T-cell (primary cell): ENCODE measurements at regions not wholly inside any gene's neighbourhood (a gene's known extent, or its start where the extent isn't known, plus 50 kb on each side); places are given as distances from the start of the nearest gene placed in this dataset.

ENCODE experiments used
- ATAC-seq, 4 experiments: fragments of 200-7000 bp in 3 of 4; fragments of 150-1000 bp in 1 of 4; cut with Tn5 transposase; replicated peaks in 1 of 4; 1 replicate in 3 of 4; 2 replicates in 1 of 4; pipeline ENCODE4 v1.10.0; 2021; ENCODE audit warnings: moderate library complexity in 3 of 4, mild to moderate bottlenecking in 2 of 4, moderate number of reproducible peaks in 1 of 4
- CTCF ChIA-PET, 2 donors: fragments of 300-600 bp; sonication (Branson Sonifier 250); formaldehyde crosslinking; loops; one replicate each; lab custom pipeline; 2022; ENCODE audit warnings: antibody characterized with exemption in 2 of 2; lab: Charles Lee
- POLR2A ChIA-PET, 2 donors: fragments of 300-600 bp; sonication (Branson Sonifier 250); formaldehyde crosslinking; loops; one replicate each; lab custom pipeline; 2022; ENCODE audit warnings: antibody characterized with exemption in 2 of 2; lab: Charles Lee
- DNase-seq, 35 experiments: peaks; one replicate each; pipeline versions ENCODE4 v3.0.0 to v3.0.0-alpha.2; 2013 to 2023
- H3K27ac ChIP-seq: one replicate; pipeline ENCODE4 v1.5.1; 2013; ENCODE audit warnings: low read length
- H3K27me3 ChIP-seq, 2 experiments: replicated peaks in 1 of 2; 1 replicate in 1 of 2; 2 replicates in 1 of 2; pipeline versions ENCODE4 v1.6.1 to v1.7.0; 2013; ENCODE audit warnings: low read length in 1 of 2, mixed read lengths in 1 of 2; ENCODE audit not compliant: control insufficient read depth in 2 of 2, insufficient read depth in 2 of 2; ENCODE audit errors: extremely low read depth in 1 of 2
- H3K36me3 ChIP-seq, 2 donors: 1 replicate in 1 of 2; 2 replicates in 1 of 2; pipeline versions ENCODE4 v1.6.1 to v1.7.0; 2013; ENCODE audit warnings: low read length in 1 of 2; ENCODE audit not compliant: control insufficient read depth in 2 of 2, insufficient read depth in 1 of 2; ENCODE audit errors: extremely low read depth in 1 of 2
- H3K4me1 ChIP-seq, 2 experiments: 1 replicate in 1 of 2; 2 replicates in 1 of 2; pipeline versions ENCODE4 v1.6.1 to v1.7.0; 2013; ENCODE audit warnings: low read length in 2 of 2, mixed read lengths in 1 of 2; ENCODE audit not compliant: insufficient read depth in 2 of 2, control insufficient read depth in 1 of 2; ENCODE audit errors: extremely low read depth in 1 of 2
- H3K4me3 ChIP-seq, 2 donors: 1 replicate in 1 of 2; 2 replicates in 1 of 2; pipeline versions ENCODE4 v1.5.1 to v1.7.0; 2013; ENCODE audit warnings: mild to moderate bottlenecking in 2 of 2, low read length in 1 of 2, moderate library complexity in 1 of 2; ENCODE audit not compliant: control insufficient read depth in 1 of 2; ENCODE audit errors: extremely low read depth in 1 of 2
- H3K9me3 ChIP-seq: 2 replicates; pipeline ENCODE4 v1.7.0; 2013
- H3K27ac Mint-ChIP-seq, 2 donors: one replicate each; pipeline ENCODE4 v1.8.0; 2020 to 2021; ENCODE audit warnings: mild to moderate bottlenecking in 2 of 2, mixed read lengths in 2 of 2
- H3K27me3 Mint-ChIP-seq, 2 donors: one replicate each; pipeline ENCODE4 v1.8.0; 2021 to 2022; ENCODE audit warnings: mixed read lengths in 2 of 2
- H3K36me3 Mint-ChIP-seq: one replicate; pipeline ENCODE4 v1.8.0; 2021; ENCODE audit warnings: mixed read lengths
- H3K4me1 Mint-ChIP-seq, 3 donors: one replicate each; pipeline ENCODE4 v1.8.0; 2020 to 2022; ENCODE audit warnings: mixed read lengths in 3 of 3, mild to moderate bottlenecking in 1 of 3
- H3K4me3 Mint-ChIP-seq, 3 donors: one replicate each; pipeline ENCODE4 v1.8.0; 2020 to 2022; ENCODE audit warnings: mild to moderate bottlenecking in 3 of 3, mixed read lengths in 3 of 3, moderate library complexity in 3 of 3
- H3K9me3 Mint-ChIP-seq, 3 donors: one replicate each; pipeline ENCODE4 v1.8.0; 2020 to 2022; ENCODE audit warnings: mixed read lengths in 3 of 3
- WGBS: methylation state at CpG from one replicate; pipeline ENCODE4 v1.1.5; 2013; ENCODE audit warnings: missing lambda C conversion rate; ENCODE audit not compliant: insufficient coverage; 5-methylcytosine and 5-hydroxymethylcytosine counted together

- Mint-ChIP-seq H3K27me3 (no peaks in the 10 kb centered on the region), H3K27ac (no peak overlapping the region), H3K4me1 (peaks cover 0 to 6% (median 0%) of the 10 kb centered on the region in 3 donors), H3K9me3 (peaks cover 0 to 20% (median 6%) of the 10 kb centered on the region in 3 donors), H3K36me3 (no peaks in the 10 kb centered on the region), H3K4me3 (no peak overlapping the region)
- Histone ChIP-seq H3K4me3 (no peak overlapping the region), H3K9me3 (no peaks in the 10 kb centered on the region), H3K36me3 (no peaks in the 10 kb centered on the region), H3K27ac (no peak overlapping the region), H3K4me1 (no peaks in the 10 kb centered on the region), H3K27me3 (peaks cover 0 to 4% of the 10 kb centered on the region in 2 experiments)
- WGBS, result 91% methylated on average over 4 of the region's 7 CpGs
- DNase-seq, result no peak
- ChIA-PET CTCF (no interaction called here), POLR2A (no interaction called here)
- ATAC-seq, result no peak
Measured at GRCh38 chr18:3397031-3397750, 52.8 kb upstream of the TGIF1 start.

DNA sequence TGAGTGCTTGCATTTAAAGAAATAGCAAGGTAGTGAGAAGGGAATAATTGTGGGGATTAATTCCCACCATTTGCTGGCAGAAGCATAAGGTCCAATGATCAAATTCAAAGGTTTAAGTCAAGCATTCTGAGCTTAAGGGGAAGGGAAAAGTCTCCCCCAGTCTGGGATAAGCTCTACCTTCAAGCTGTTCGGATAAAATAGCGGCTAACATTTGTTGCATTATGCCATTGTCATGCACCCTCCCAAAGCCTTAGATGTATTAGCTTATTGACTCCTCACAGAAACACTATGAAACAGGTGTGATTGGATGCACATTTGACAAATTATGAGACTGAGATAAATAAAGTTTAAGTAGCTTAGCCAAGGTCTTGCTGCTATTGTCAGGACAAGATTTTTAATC, 52.2 kb upstream of the TGIF1 start:
- Histone ChIP-seq H3K4me3 (no peak overlapping the region), H3K9me3 (no peaks in the 10 kb centered on the region), H3K27ac (no peak overlapping the region), H3K36me3 (no peaks in the 10 kb centered on the region), H3K4me1 (no peaks in the 10 kb centered on the region), H3K27me3 (peaks cover 0 to 4% of the 10 kb centered on the region in 2 experiments)
- Mint-ChIP-seq H3K27ac (no peak overlapping the region), H3K36me3 (no peaks in the 10 kb centered on the region), H3K4me1 (peaks cover under 1 to 7% (median 1%) of the 10 kb centered on the region in 3 donors), H3K27me3 (no peaks in the 10 kb centered on the region), H3K4me3 (no peak overlapping the region), H3K9me3 (peaks cover 0 to 20% (median 6%) of the 10 kb centered on the region in 3 donors)
- CTCF ChIA-PET, result no interaction called here
- ATAC-seq (no peak), DNase-seq (no peak)
- no CpG with 5 or more reads among the region's 2 CpGs for WGBS
- POLR2A ChIA-PET, result interaction anchor here in 1 of 2 donors (0.6 kb wide), 1 partner anchor 77 kb away, joined by 8 read pairs; no protein-coding TSS in a partner anchor
